HEK293 (cell line): ENCODE measurements at regions not wholly inside any gene's neighbourhood (a gene's known extent, or its start where the extent isn't known, plus 50 kb on each side); places are given as distances from the start of the nearest gene placed in this dataset.

Source experiments
- ATF2 ChIP-seq: fragments of 450-650 bp; formaldehyde crosslinking; IDR thresholded peaks from 2 replicates; pipeline ENCODE4 v1.5.1; 2016; ENCODE audit warnings: missing biosample characterization, missing genetic modification characterization, low read depth
- BCL11B ChIP-seq: fragments of 450-650 bp; formaldehyde crosslinking; IDR thresholded peaks from 2 replicates; pipeline ENCODE4 v1.5.1; 2016; ENCODE audit warnings: low read depth, missing biosample characterization, missing genetic modification characterization
- GLI4 ChIP-seq: fragments of 450-650 bp; formaldehyde crosslinking; IDR thresholded peaks from 2 replicates; pipeline ENCODE4 v1.5.1; 2016; ENCODE audit warnings: missing biosample characterization, missing genetic modification characterization
- GLIS1 ChIP-seq: fragments of 450-650 bp; formaldehyde crosslinking; IDR thresholded peaks from 2 replicates; pipeline ENCODE4 v1.5.1; 2016; ENCODE audit warnings: missing biosample characterization, missing genetic modification characterization
- IKZF3 ChIP-seq: fragments of 450-650 bp; IDR thresholded peaks from 2 replicates; pipeline ENCODE4 v1.5.0; 2018; ENCODE audit warnings: missing biosample characterization, mild to moderate bottlenecking, missing genetic modification characterization, moderate library complexity
- KLF16 ChIP-seq: fragments of 450-650 bp; formaldehyde crosslinking; IDR thresholded peaks from 2 replicates; pipeline ENCODE4 v1.5.1; 2017; ENCODE audit warnings: missing biosample characterization, missing genetic modification characterization
- MZF1 ChIP-seq: fragments of 450-650 bp; formaldehyde crosslinking; IDR thresholded peaks from 2 replicates; pipeline ENCODE4 v1.5.1; 2017; ENCODE audit warnings: missing biosample characterization, missing genetic modification characterization, borderline replicate concordance
- SALL2 ChIP-seq: fragments of 450-650 bp; formaldehyde crosslinking; IDR thresholded peaks from 2 replicates; pipeline ENCODE4 v1.5.0; 2017; ENCODE audit warnings: missing biosample characterization, mild to moderate bottlenecking, missing genetic modification characterization, borderline replicate concordance
- YY2 ChIP-seq: fragments of 450-650 bp; formaldehyde crosslinking; IDR thresholded peaks from 2 replicates; pipeline ENCODE4 v1.5.1; 2016; ENCODE audit warnings: missing biosample characterization, missing genetic modification characterization
- ZBTB1 ChIP-seq: fragments of 450-650 bp; formaldehyde crosslinking; IDR thresholded peaks from 2 replicates; pipeline ENCODE4 v1.5.1; 2016; ENCODE audit warnings: missing biosample characterization, missing genetic modification characterization
- ZBTB21 ChIP-seq: fragments of 450-650 bp; formaldehyde crosslinking; IDR thresholded peaks from 2 replicates; pipeline ENCODE4 v1.5.1; 2017; ENCODE audit warnings: missing biosample characterization, missing genetic modification characterization
- ZBTB49 ChIP-seq: fragments of 450-650 bp; formaldehyde crosslinking; IDR thresholded peaks from 2 replicates; pipeline ENCODE4 v1.5.1; 2016; ENCODE audit warnings: missing biosample characterization, missing genetic modification characterization, low read depth
- ZIC2 ChIP-seq: fragments of 450-650 bp; formaldehyde crosslinking; IDR thresholded peaks from 2 replicates; pipeline ENCODE4 v1.5.1; 2016; ENCODE audit warnings: missing biosample characterization, missing genetic modification characterization
- ZNF132 ChIP-seq: fragments of 450-650 bp; formaldehyde crosslinking; IDR thresholded peaks from 2 replicates; pipeline ENCODE4 v1.5.1; 2017; ENCODE audit warnings: missing biosample characterization, missing genetic modification characterization, borderline replicate concordance
- ZNF223 ChIP-seq: fragments of 450-650 bp; formaldehyde crosslinking; IDR thresholded peaks from 2 replicates; pipeline ENCODE4 v1.5.1; 2016; ENCODE audit warnings: missing biosample characterization, missing genetic modification characterization
- ZNF266 ChIP-seq: fragments of 450-650 bp; formaldehyde crosslinking; IDR thresholded peaks from 2 replicates; pipeline ENCODE4 v1.5.1; 2016; ENCODE audit warnings: missing biosample characterization, missing genetic modification characterization, low read depth
- ZNF426 ChIP-seq: fragments of 450-650 bp; formaldehyde crosslinking; IDR thresholded peaks from 2 replicates; pipeline ENCODE4 v1.5.1; 2017; ENCODE audit warnings: missing biosample characterization, missing genetic modification characterization, mild to moderate bottlenecking, inconsistent platforms, moderate library complexity
- ZNF449 ChIP-seq: fragments of 450-650 bp; formaldehyde crosslinking; IDR thresholded peaks from 2 replicates; pipeline ENCODE4 v1.5.1; 2017; ENCODE audit warnings: missing biosample characterization, mild to moderate bottlenecking, missing genetic modification characterization, moderate library complexity
- ZNF501 ChIP-seq: fragments of 450-650 bp; formaldehyde crosslinking; IDR thresholded peaks from 2 replicates; pipeline ENCODE4 v1.5.1; 2016; ENCODE audit warnings: missing biosample characterization, missing genetic modification characterization
- ZNF600 ChIP-seq: fragments of 450-650 bp; formaldehyde crosslinking; IDR thresholded peaks from 2 replicates; pipeline ENCODE4 v1.5.1; 2016; ENCODE audit warnings: missing biosample characterization, missing genetic modification characterization
- ZNF639 ChIP-seq: fragments of 450-650 bp; formaldehyde crosslinking; IDR thresholded peaks from 2 replicates; pipeline ENCODE4 v1.5.1; 2016; ENCODE audit warnings: missing biosample characterization, missing genetic modification characterization
- ZNF645 ChIP-seq: fragments of 450-650 bp; formaldehyde crosslinking; IDR thresholded peaks from 2 replicates; pipeline ENCODE4; 2016; ENCODE audit warnings: missing biosample characterization, missing genetic modification characterization
- ZNF701 ChIP-seq: fragments of 450-650 bp; formaldehyde crosslinking; IDR thresholded peaks from 2 replicates; pipeline ENCODE4 v1.5.1; 2016; ENCODE audit warnings: missing biosample characterization, missing genetic modification characterization
- ZNF704 ChIP-seq: fragments of 450-650 bp; formaldehyde crosslinking; IDR thresholded peaks from 2 replicates; pipeline ENCODE4 v1.5.1; 2016; ENCODE audit warnings: missing biosample characterization, missing genetic modification characterization
- ZSCAN18 ChIP-seq: fragments of 450-650 bp; formaldehyde crosslinking; IDR thresholded peaks from 2 replicates; pipeline ENCODE4 v1.5.1; 2016; ENCODE audit warnings: missing biosample characterization, missing genetic modification characterization
- ZSCAN23 ChIP-seq: fragments of 450-650 bp; formaldehyde crosslinking; IDR thresholded peaks from 2 replicates; pipeline ENCODE4 v1.5.1; 2016; ENCODE audit warnings: missing biosample characterization, missing genetic modification characterization
- ZSCAN4 ChIP-seq: fragments of 450-650 bp; formaldehyde crosslinking; IDR thresholded peaks from 2 replicates; pipeline ENCODE4 v1.5.1; 2017; ENCODE audit warnings: missing biosample characterization, missing genetic modification characterization
- ZXDB ChIP-seq: fragments of 450-650 bp; formaldehyde crosslinking; IDR thresholded peaks from 2 replicates; pipeline ENCODE4 v1.5.1; 2016; ENCODE audit warnings: missing biosample characterization, missing genetic modification characterization

- TF ChIP-seq ZNF426 (no peak), ZBTB49 (no peak), SALL2 (tag by site-specific recombination) (no peak), ZNF266 (tag by site-specific recombination) (no peak), YY2 (tag by site-specific recombination) (no peak), ZBTB1 (0 out of 2 replicates have a peak, but pooled peaks have one; percentile 50), ZNF132 (no peak), MZF1 (tag by site-specific recombination) (no peak), ZBTB21 (tag by site-specific recombination) (peak; percentile 91), ZIC2 (peak; percentile 72; the same call in 1 of the 2 replicates), IKZF3 (tag by site-specific recombination) (peak; percentile 49; the same call in 1 of the 2 replicates), BCL11B (tag by site-specific recombination) (no peak), ZXDB (no peak), ZSCAN23 (tag by site-specific recombination) (0 out of 2 replicates have a peak, but pooled peaks have one; percentile 35), GLI4 (tag by site-specific recombination) (no peak), ZSCAN18 (tag by site-specific recombination) (no peak), KLF16 (no peak; the same call in 1 of the 2 replicates), ZSCAN4 (0 out of 2 replicates have a peak, but pooled peaks have one; percentile 20), ZNF449 (tag by site-specific recombination) (no peak), ZNF704 (no peak), ATF2 (peak; percentile 76), GLIS1 (tag by site-specific recombination) (peak; percentile 50; the same call in 1 of the 2 replicates), ZNF223 (tag by site-specific recombination) (no peak), ZNF701 (tag by site-specific recombination) (no peak), ZNF600 (peak; percentile 83), ZNF501 (tag by site-specific recombination) (peak; percentile 74; the same call in 1 of the 2 replicates), ZNF645 (tag by site-specific recombination) (no peak), ZNF639 (tag by site-specific recombination) (peak; percentile 88)
Observed at GRCh38 chr3:115518100-115518852, 105.0 kb upstream of the GAP43 start (continued).
